Ovary (tissue), 3 donors: ENCODE measurements at regions not wholly inside any gene's neighbourhood (a gene's known extent, or its start where the extent isn't known, plus 50 kb on each side); places are given as distances from the start of the nearest gene placed in this dataset.

Source experiments
- CTCF ChIP-seq, 3 donors: fragments of 450-650 bp in 2 of 3; fragments of 200-600 bp in 1 of 3; IDR thresholded peaks; one replicate each; pipeline versions ENCODE4 v1.5.1 to v1.8.0; 2016 to 2022; ENCODE audit warnings: antibody characterized with exemption in 3 of 3, mild to moderate bottlenecking in 1 of 3
- EP300 ChIP-seq: sonication (generic); formaldehyde crosslinking; IDR thresholded peaks from one replicate; pipeline ENCODE4 v1.6.1; 2017; ENCODE audit warnings: antibody characterized with exemption
- POLR2A ChIP-seq: fragments of 450-650 bp; IDR thresholded peaks from one replicate; pipeline ENCODE4 v1.6.1; 2017; ENCODE audit warnings: antibody characterized with exemption, mild to moderate bottlenecking, moderate library complexity
- donor health status: DM: no; HTN: no; CAD: no.

GRCh38 chr13:106416645-106417044 is 118.8 kb downstream of the EFNB2 start:
- TF ChIP-seq CTCF (IDR thresholded peaks at IDR 0.05) (no peak), POLR2A (no peak), EP300 (no peak)
